Hematopoietic multipotent progenitor cell treated with erythropoietin and hydrocortisone succinate and interleukin-3 and kit ligand, for 15 days (in vitro differentiated cells): ENCODE measurements at regions not wholly inside any gene's neighbourhood (a gene's known extent, or its start where the extent isn't known, plus 50 kb on each side); places are given as distances from the start of the nearest gene placed in this dataset.

Source experiments
- DNase-seq: peaks from one replicate; pipeline ENCODE4 v3.0.0-alpha.2; 2015; ENCODE audit warnings: low spot score

GRCh38 chr16:87552072-87552718 lies 50.1 kb upstream of the JPH3 start:
- no peak for DNase-seq

GRCh38 chr16:87551487-87551886 lies 50.8 kb upstream of the JPH3 start:
- no peak for DNase-seq

- DNase-seq: peak; percentile 46
These were observed 51.8 kb upstream of the JPH3 start for GRCh38 chr16:87550495-87550961.

- DNase-seq: no peak
These were observed 52.4 kb upstream of the JPH3 start for GRCh38 chr16:87549627-87550494.

- no peak for DNase-seq
These were observed 54.3 kb upstream of the JPH3 start for GRCh38 chr16:87548046-87548445.

GRCh38 chr16:87543436-87544191 lies 50.8 kb upstream of the ZCCHC14 start:
- DNase-seq: no peak

GRCh38 chr16:87542531-87543102 lies 49.8 kb upstream of the ZCCHC14 start:
- no peak for DNase-seq
